A549 (cell line): ENCODE measurements at regions not wholly inside any gene's neighbourhood (a gene's known extent, or its start where the extent isn't known, plus 50 kb on each side); places are given as distances from the start of the nearest gene placed in this dataset.

Experiments
- CEBPB ChIP-seq, 2 experiments: fragments of >200 bp in 1 of 2; sonication (Bioruptor Twin) in 1 of 2; formaldehyde crosslinking in 1 of 2; IDR thresholded peaks; 2 replicates each; pipeline ENCODE4 v1.6.1; 2012 to 2016
- CTCF ChIP-seq: fragments of >200 bp; sonication (Bioruptor Twin); formaldehyde crosslinking; IDR thresholded peaks from 3 replicates; pipeline ENCODE4 v1.5.1; 2016
- ESRRA ChIP-seq: fragments of 150-350 bp; IDR thresholded peaks from 2 replicates; pipeline ENCODE4 v1.6.1; 2014; ENCODE audit warnings: mild to moderate bottlenecking, low read length, borderline replicate concordance
- HEYL ChIP-seq: fragments of 250-450 bp; sonication (Bioruptor Pico); IDR thresholded peaks from 2 replicates; pipeline ENCODE4 v1.8.0; 2021; ENCODE audit warnings: mild to moderate bottlenecking, moderate library complexity
- HMGXB4 ChIP-seq: fragments of 250-450 bp; sonication (Bioruptor Pico); IDR thresholded peaks from 2 replicates; pipeline ENCODE4 v1.5.0; 2021; ENCODE audit warnings: mild to moderate bottlenecking, moderate library complexity, borderline replicate concordance
- RARB ChIP-seq: fragments of 250-450 bp; sonication (Bioruptor Pico); IDR thresholded peaks from 2 replicates; pipeline ENCODE4 v1.8.0; 2021; ENCODE audit warnings: mild to moderate bottlenecking, moderate library complexity

GRCh38 chr14:51539571-51540037 is 112.1 kb upstream of the FRMD6 start:
- TF ChIP-seq CTCF (no peak), RARB (CRISPR knock-in tag) (no peak), CEBPB (IDR thresholded peaks at IDR 0.05) (no peak), HEYL (CRISPR knock-in tag) (no peak), ESRRA (no peak), HMGXB4 (no peak)
